ENCODE measurements at regions not wholly inside any gene's neighbourhood (a gene's known extent, or its start where the extent isn't known, plus 50 kb on each side); places are given as distances from the start of the nearest gene placed in this dataset.

DNA sequence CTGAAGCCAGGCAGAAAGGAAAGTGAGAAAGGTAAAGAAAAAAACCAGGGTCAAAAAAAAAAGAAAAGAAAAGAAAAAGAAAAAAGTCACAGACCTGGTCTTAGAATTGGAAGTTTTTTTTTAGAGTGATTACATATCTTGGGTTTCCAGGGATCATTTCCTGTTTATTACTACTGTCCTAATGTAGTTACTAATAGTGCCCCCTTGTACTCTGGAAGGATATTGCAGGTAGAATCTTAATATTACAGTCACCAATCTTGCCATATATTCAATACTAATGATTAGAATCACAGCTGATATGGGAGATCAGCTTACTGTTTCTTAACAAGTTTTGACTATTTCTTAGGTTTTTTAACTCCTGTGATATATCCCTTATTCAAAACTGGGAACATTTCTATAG is 543.2 kb upstream of the CDH6 start:
- H3K36me3 ChIP-seq (ENCODE audit: control insufficient read depth, low read length) = no peaks in the 10 kb centered on the region
- H3F3A ChIP-seq (ENCODE audit: control insufficient read depth, insufficient read depth) = no peaks in the 10 kb centered on the region
- H3K9me2 ChIP-seq (replicated peaks; ENCODE audit: control insufficient read depth, low read length) = no peaks in the 10 kb centered on the region
- H3K4me2 ChIP-seq (ENCODE audit: low read length) = no peak overlapping the region
- no peaks in the 10 kb centered on the region for H3K9me3 ChIP-seq (ENCODE audit: control insufficient read depth, insufficient read depth, low read length)
- no peaks in the 10 kb centered on the region for H3K79me2 ChIP-seq (ENCODE audit: control insufficient read depth, low read length)
- TF ChIP-seq EZH2phosphoT487 (IDR thresholded peaks at IDR 0.05; ENCODE audit: borderline replicate concordance, low read length) = no peak
- no peak for TF ChIP-seq CTCF (IDR thresholded peaks at IDR 0.05; ENCODE audit: low read depth, low read length, poor library complexity, severe bottlenecking)
- H3K27ac ChIP-seq (ENCODE audit: low read depth, low read length) = no peak overlapping the region
- no peaks in the 10 kb centered on the region for H3K27me3 ChIP-seq (ENCODE audit: control insufficient read depth, low read length)
- no peak overlapping the region for H3K4me3 ChIP-seq (ENCODE audit: low read length)
- no peaks in the 10 kb centered on the region for H3K4me1 ChIP-seq (ENCODE audit: control insufficient read depth, low read length)
- H4K20me1 ChIP-seq (ENCODE audit: control insufficient read depth, insufficient read depth, low read depth, low read length) = no peaks in the 10 kb centered on the region

DNA sequence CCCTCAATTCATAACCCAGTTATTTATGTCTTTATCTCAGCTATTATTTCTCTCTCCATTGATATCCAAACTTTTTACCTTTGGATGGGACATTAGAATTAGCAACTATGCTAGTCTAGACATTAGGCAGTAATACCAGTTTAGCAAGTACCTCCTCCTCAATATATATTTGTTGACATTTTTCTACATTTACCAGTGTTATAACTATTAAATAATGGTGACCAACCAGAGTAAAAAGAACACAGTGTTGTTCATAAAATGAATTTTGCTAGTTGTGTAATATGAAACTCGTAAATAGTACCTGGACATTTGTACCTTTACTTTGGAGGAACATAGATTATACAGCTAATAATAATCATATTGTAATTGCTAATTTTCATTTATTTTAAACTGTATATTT is 554.6 kb upstream of the CDH6 start:
- no peak overlapping the region for H3K27ac ChIP-seq (ENCODE audit: low read depth, low read length)
- H4K20me1 ChIP-seq (ENCODE audit: control insufficient read depth, insufficient read depth, low read depth, low read length) = no peaks in the 10 kb centered on the region
- H3K9me3 ChIP-seq (ENCODE audit: control insufficient read depth, insufficient read depth, low read length) = peaks cover 3% of the 10 kb centered on the region; the same call in 1 of the 2 replicates
- no peaks in the 10 kb centered on the region for H3K27me3 ChIP-seq (ENCODE audit: control insufficient read depth, low read length)
- no peak overlapping the region for H3K4me2 ChIP-seq (ENCODE audit: low read length)
- H3F3A ChIP-seq (ENCODE audit: control insufficient read depth, insufficient read depth) = no peaks in the 10 kb centered on the region
- no peaks in the 10 kb centered on the region for H3K79me2 ChIP-seq (ENCODE audit: control insufficient read depth, low read length)
- no peaks in the 10 kb centered on the region for H3K4me1 ChIP-seq (ENCODE audit: control insufficient read depth, low read length)
- no peaks in the 10 kb centered on the region for H3K36me3 ChIP-seq (ENCODE audit: control insufficient read depth, low read length)
- H3K4me3 ChIP-seq (ENCODE audit: low read length) = no peak overlapping the region
- TF ChIP-seq EZH2phosphoT487 (IDR thresholded peaks at IDR 0.05; ENCODE audit: borderline replicate concordance, low read length) (no peak), CTCF (IDR thresholded peaks at IDR 0.05; ENCODE audit: low read depth, low read length, poor library complexity, severe bottlenecking) (no peak)
- no peaks in the 10 kb centered on the region for H3K9me2 ChIP-seq (replicated peaks; ENCODE audit: control insufficient read depth, low read length)

- no peaks in the 10 kb centered on the region for H4K20me1 ChIP-seq (ENCODE audit: control insufficient read depth, insufficient read depth, low read depth, low read length)
- no peak overlapping the region for H3K4me3 ChIP-seq (ENCODE audit: low read length)
- H3K4me2 ChIP-seq (ENCODE audit: low read length) = no peak overlapping the region
- no peaks in the 10 kb centered on the region for H3K79me2 ChIP-seq (ENCODE audit: control insufficient read depth, low read length)
- H3K27me3 ChIP-seq (ENCODE audit: control insufficient read depth, low read length) = no peaks in the 10 kb centered on the region
- H3K9me3 ChIP-seq (ENCODE audit: control insufficient read depth, insufficient read depth, low read length) = no peaks in the 10 kb centered on the region
- H3F3A ChIP-seq (ENCODE audit: control insufficient read depth, insufficient read depth) = no peaks in the 10 kb centered on the region
- no peaks in the 10 kb centered on the region for H3K4me1 ChIP-seq (ENCODE audit: control insufficient read depth, low read length)
- no peaks in the 10 kb centered on the region for H3K36me3 ChIP-seq (ENCODE audit: control insufficient read depth, low read length)
- no peaks in the 10 kb centered on the region for H3K9me2 ChIP-seq (replicated peaks; ENCODE audit: control insufficient read depth, low read length)
- no peak overlapping the region for H3K27ac ChIP-seq (ENCODE audit: low read depth, low read length)
- TF ChIP-seq EZH2phosphoT487 (IDR thresholded peaks at IDR 0.05; ENCODE audit: borderline replicate concordance, low read length) (no peak), CTCF (IDR thresholded peaks at IDR 0.05; ENCODE audit: low read depth, low read length, poor library complexity, severe bottlenecking) (no peak)
Observed at GRCh38 chr5:30627945-30628344, 565.5 kb upstream of the CDH6 start.

GRCh38 chr5:30626557-30626956 is 566.9 kb upstream of the CDH6 start:
- Histone ChIP-seq H3K9me3 (ENCODE audit: control insufficient read depth, insufficient read depth, low read length) (no peaks in the 10 kb centered on the region), H3K79me2 (ENCODE audit: control insufficient read depth, low read length) (no peaks in the 10 kb centered on the region), H3K36me3 (ENCODE audit: control insufficient read depth, low read length) (no peaks in the 10 kb centered on the region), H3K9me2 (replicated peaks; ENCODE audit: control insufficient read depth, low read length) (no peaks in the 10 kb centered on the region), H3K27me3 (ENCODE audit: control insufficient read depth, low read length) (no peaks in the 10 kb centered on the region), H3F3A (ENCODE audit: control insufficient read depth, insufficient read depth) (no peaks in the 10 kb centered on the region), H3K4me3 (ENCODE audit: low read length) (no peak overlapping the region), H3K4me1 (ENCODE audit: control insufficient read depth, low read length) (no peaks in the 10 kb centered on the region), H4K20me1 (ENCODE audit: control insufficient read depth, insufficient read depth, low read depth, low read length) (no peaks in the 10 kb centered on the region), H3K27ac (ENCODE audit: low read depth, low read length) (no peak overlapping the region), H3K4me2 (ENCODE audit: low read length) (no peak overlapping the region)
- no peak for TF ChIP-seq CTCF (IDR thresholded peaks at IDR 0.05; ENCODE audit: low read depth, low read length, poor library complexity, severe bottlenecking)
- TF ChIP-seq EZH2phosphoT487 (IDR thresholded peaks at IDR 0.05; ENCODE audit: borderline replicate concordance, low read length) = no peak
